HEK293T (cell line): ENCODE measurements at regions not wholly inside any gene's neighbourhood (a gene's known extent, or its start where the extent isn't known, plus 50 kb on each side); places are given as distances from the start of the nearest gene placed in this dataset.
"Not testable (repeated sequence)": the region's sequence is repeated elsewhere in the genome, so short reads cannot be mapped to it uniquely, and the experiment has no call there.

ENCODE experiments used
- CTCF ChIA-PET: fragments of 350-600 bp; formaldehyde crosslinking; extraction: SDS; loops from one replicate; lab custom pipeline; 2021; ENCODE audit warnings: antibody characterized with exemption, inconsistent platforms; lab: Yijun Ruan, JAX
- POLR2A ChIA-PET: fragments of 350-600 bp; formaldehyde crosslinking; extraction: SDS; loops from one replicate; lab custom pipeline; 2020; ENCODE audit warnings: antibody characterized with exemption, inconsistent platforms; lab: Yijun Ruan, JAX
- DNase-seq: peaks from one replicate; pipeline ENCODE4 v3.0.0; 2012; ENCODE audit warnings: mixed read lengths; ENCODE audit errors: extremely low spot score
- ARNT ChIP-seq: fragments of 450-650 bp; IDR thresholded peaks from 2 replicates; pipeline ENCODE4 v1.6.1; 2017; ENCODE audit warnings: mild to moderate bottlenecking
- BHLHE40 ChIP-seq: fragments of 450-650 bp; IDR thresholded peaks from 2 replicates; pipeline ENCODE4 v1.6.1; 2016; ENCODE audit warnings: mild to moderate bottlenecking, moderate library complexity, borderline replicate concordance
- CTBP1 ChIP-seq: fragments of 450-650 bp; IDR thresholded peaks from 2 replicates; pipeline ENCODE4 v1.6.1; 2016; ENCODE audit warnings: borderline replicate concordance
- ELF4 ChIP-seq: fragments of 450-650 bp; IDR thresholded peaks from 2 replicates; pipeline ENCODE4 v1.6.1; 2017; ENCODE audit warnings: antibody characterized with exemption
- FOXA1 ChIP-seq: fragments of 450-650 bp; IDR thresholded peaks from 2 replicates; pipeline ENCODE4 v1.6.1; 2016; ENCODE audit warnings: mild to moderate bottlenecking
- FOXK2 ChIP-seq: fragments of 450-650 bp; IDR thresholded peaks from 2 replicates; pipeline ENCODE4 v1.6.1; 2016; ENCODE audit warnings: mild to moderate bottlenecking
- FOXM1 ChIP-seq: fragments of 450-650 bp; IDR thresholded peaks from 2 replicates; pipeline ENCODE4 v1.6.1; 2017; ENCODE audit warnings: mild to moderate bottlenecking, borderline replicate concordance
- HDGF ChIP-seq: fragments of 450-650 bp; IDR thresholded peaks from 2 replicates; pipeline ENCODE4 v1.6.1; 2017; ENCODE audit warnings: antibody characterized with exemption, borderline replicate concordance
- L3MBTL2 ChIP-seq: fragments of 450-650 bp; conservative IDR thresholded peaks from 2 replicates; pipeline ENCODE4 v1.6.1; 2016; ENCODE audit warnings: mild to moderate bottlenecking
- LEF1 ChIP-seq: fragments of 450-650 bp; IDR thresholded peaks from 2 replicates; pipeline ENCODE4 v1.6.1; 2017; ENCODE audit warnings: mild to moderate bottlenecking, borderline replicate concordance
- NFRKB ChIP-seq: fragments of 450-650 bp; IDR thresholded peaks from 2 replicates; pipeline ENCODE4 v1.6.1; 2016; ENCODE audit warnings: mild to moderate bottlenecking, moderate library complexity
- SP1 ChIP-seq: fragments of 450-650 bp; IDR thresholded peaks from 2 replicates; pipeline ENCODE4 v1.6.1; 2017
- SUZ12 ChIP-seq: fragments of 450-650 bp; IDR thresholded peaks from 2 replicates; pipeline ENCODE4 v1.6.1; 2016; ENCODE audit warnings: mild to moderate bottlenecking
- TARDBP ChIP-seq: fragments of 450-650 bp; IDR thresholded peaks from 2 replicates; pipeline ENCODE4 v1.6.1; 2016
- ZNF384 ChIP-seq: fragments of 450-650 bp; IDR thresholded peaks from 2 replicates; pipeline ENCODE4 v1.6.1; 2016
- TF ChIP-seq, protein P1 (sequence below): fragments of 450-650 bp; IDR thresholded peaks from 2 replicates; pipeline ENCODE4 v1.6.1; 2016

DNA sequence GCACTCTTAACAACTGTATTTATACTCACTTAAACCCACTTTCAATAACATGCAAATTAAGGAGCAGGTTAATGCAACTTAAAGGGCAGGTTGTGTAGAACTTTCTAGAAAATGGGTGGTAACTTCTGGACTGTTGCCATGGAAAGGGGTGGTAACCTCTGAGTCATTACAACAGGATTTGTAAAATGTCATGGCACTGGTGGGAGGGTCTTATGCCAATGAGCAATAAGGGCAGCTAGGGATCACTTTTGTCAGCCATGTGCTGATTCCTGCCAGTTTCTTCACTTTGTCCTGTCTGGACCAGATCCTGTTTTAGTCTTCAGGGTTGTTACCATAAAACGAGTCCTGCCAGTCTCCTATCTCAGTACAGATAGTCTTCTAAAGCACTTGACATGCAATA, 560.5 kb upstream of the PTCHD4 start:
- ChIA-PET CTCF (no interaction called here), POLR2A (no interaction called here)
- no peak for TF ChIP-seq ARNT
- TF ChIP-seq ELF4: no peak
- TF ChIP-seq HDGF: no peak
- DNase-seq: no peak

DNA sequence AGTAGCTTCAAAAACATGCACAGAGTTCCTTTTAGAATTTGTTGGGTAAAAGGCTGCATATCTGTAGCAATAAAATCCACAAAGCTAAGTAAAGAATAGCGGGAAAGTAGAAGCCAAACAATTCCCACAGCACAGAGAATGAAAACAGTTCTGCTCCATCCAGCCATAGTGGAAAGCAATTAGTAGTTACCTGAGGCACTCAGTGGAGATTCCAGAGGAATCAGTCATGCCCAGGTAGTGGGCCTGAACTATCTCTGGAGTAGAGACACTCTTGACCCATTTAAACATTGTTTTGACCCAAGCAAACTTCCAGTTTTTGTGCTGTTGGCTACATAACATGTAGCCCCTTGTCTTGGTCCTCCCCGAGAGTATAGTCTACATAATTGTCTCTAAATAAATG, 559.5 kb upstream of the PTCHD4 start:
- TF ChIP-seq NFRKB (no peak), ARNT (no peak), SUZ12 (no peak), CTBP1 (no peak), FOXM1 (no peak), ZNF384 (no peak), BHLHE40 (no peak), FOXA1 (no peak), HDGF (no peak), LEF1 (no peak), FOXK2 (no peak), SP1 (no peak), L3MBTL2 (no peak), ELF4 (no peak), TARDBP (no peak)
- TF ChIP-seq, protein P1, sequence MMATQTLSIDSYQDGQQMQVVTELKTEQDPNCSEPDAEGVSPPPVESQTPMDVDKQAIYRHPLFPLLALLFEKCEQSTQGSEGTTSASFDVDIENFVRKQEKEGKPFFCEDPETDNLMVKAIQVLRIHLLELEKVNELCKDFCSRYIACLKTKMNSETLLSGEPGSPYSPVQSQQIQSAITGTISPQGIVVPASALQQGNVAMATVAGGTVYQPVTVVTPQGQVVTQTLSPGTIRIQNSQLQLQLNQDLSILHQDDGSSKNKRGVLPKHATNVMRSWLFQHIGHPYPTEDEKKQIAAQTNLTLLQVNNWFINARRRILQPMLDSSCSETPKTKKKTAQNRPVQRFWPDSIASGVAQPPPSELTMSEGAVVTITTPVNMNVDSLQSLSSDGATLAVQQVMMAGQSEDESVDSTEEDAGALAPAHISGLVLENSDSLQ: no peak
- ChIA-PET CTCF (no interaction called here), POLR2A (no interaction called here)
- DNase-seq: no peak

DNA sequence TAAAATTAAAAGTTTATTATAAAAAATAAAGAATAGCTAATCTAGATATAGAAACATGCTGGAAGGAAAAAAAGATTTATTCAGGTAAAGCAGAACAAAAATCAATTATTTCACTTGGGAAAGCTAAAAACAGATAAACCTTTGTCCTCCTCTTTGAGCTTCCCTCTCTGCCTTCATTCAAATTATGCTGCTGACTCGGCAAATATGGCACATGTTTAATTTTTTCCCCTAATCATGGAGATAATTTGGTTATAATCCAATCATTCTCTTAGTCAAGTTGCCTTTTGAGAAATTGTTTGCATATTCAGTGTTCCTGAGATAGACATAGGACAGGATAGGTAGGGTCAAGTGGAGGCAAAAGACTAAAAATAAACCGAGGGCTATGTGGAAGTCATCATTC, 556.8 kb upstream of the PTCHD4 start:
- ChIA-PET POLR2A (no interaction called here), CTCF (no interaction called here)
- no peak for DNase-seq
- TF ChIP-seq SUZ12: no peak

DNA sequence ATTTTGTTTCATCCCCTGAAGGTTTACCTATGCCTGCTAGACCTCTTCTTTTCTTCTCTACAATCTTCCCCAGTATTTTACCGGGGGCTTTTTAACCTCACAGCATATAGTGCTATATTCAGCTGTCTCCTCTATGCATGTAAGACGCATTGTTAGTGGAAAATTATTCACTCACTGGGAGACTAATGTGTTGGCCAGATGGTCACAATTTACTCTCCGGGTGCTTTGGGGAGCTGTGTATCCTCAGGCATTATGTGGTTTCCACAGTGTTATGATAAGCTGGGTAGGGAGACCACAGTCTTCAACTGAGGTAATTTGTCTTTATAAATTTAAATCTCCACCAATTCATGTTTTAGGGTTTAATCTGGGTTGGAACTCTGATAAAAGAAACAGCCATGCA, 553.8 kb upstream of the PTCHD4 start:
- no peak for TF ChIP-seq CTBP1
- TF ChIP-seq NFRKB: no peak
- no peak for TF ChIP-seq TARDBP
- no peak for TF ChIP-seq ARNT
- CTCF ChIA-PET: no interaction called here
- POLR2A ChIA-PET: no interaction called here
- no peak for DNase-seq

DNA sequence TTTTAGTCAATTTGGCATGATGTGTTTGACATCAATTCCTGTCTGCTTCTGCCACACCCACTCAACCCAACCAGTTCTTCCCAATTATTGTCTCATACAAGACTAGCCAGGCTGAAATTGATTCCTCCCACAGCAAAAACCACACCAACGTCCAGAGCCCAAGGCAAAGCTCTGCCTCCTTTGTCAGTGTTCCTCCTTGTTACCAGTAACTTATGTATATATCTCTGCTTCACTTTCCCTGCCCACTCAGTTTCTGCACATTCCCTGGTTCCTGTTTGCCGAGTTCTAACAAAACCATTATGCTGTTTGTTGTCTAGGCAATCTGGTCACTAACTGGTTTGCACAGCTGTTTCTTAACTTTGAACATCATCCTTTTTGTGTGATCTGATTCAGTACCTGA, 547.9 kb upstream of the PTCHD4 start:
- ChIA-PET POLR2A (no interaction called here), CTCF (no interaction called here)
- no peak for DNase-seq
- no peak for TF ChIP-seq ARNT

DNA sequence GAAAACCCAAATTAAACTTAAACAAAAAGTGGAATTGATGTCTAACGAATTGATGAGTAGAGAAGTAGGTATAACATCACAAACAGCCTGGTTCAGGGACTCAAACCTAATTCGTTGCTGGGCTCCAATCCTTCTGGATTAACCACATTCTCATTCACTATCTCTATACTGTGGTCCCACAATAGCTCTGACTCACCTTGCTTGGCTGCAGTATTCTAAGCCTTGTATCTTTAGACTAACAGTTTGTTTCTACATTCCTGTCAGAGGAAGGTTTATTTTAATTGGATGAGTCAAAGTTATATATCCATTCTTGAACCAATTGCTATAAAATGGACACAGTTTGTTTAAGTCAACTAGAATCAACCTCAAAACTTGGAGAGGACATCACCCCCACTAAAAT, 530.5 kb upstream of the PTCHD4 start:
- CTCF ChIA-PET: no interaction called here
- POLR2A ChIA-PET: no interaction called here
- TF ChIP-seq FOXA1 (no peak), CTBP1 (no peak), ELF4 (no peak), LEF1 (no peak), HDGF (no peak), ZNF384 (no peak), FOXK2 (no peak), TARDBP (no peak), FOXM1 (no peak), BHLHE40 (no peak), SUZ12 (no peak)
- TF ChIP-seq, protein P1: no peak
- no peak for DNase-seq

DNA sequence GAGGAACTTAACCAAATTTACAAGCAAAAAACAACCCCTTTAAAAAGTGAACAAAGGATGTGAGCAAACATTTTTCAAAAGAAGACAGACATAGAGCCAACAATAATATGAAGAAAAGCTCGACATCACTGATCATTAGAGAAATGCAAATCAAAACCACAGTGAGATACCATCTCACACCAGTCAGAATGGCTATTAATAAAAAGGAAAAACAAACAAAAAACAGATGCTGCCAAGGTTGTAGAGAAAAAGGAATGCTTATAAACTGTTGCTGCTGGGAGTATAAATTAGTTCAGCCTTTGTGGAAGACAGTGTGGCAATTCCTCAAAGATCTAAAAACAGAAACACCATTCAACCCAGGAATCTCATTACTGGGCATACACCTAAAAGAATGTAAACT, 527.8 kb upstream of the PTCHD4 start:
- POLR2A ChIA-PET, DNase-seq, CTCF ChIA-PET: not testable (repeated sequence)

DNA sequence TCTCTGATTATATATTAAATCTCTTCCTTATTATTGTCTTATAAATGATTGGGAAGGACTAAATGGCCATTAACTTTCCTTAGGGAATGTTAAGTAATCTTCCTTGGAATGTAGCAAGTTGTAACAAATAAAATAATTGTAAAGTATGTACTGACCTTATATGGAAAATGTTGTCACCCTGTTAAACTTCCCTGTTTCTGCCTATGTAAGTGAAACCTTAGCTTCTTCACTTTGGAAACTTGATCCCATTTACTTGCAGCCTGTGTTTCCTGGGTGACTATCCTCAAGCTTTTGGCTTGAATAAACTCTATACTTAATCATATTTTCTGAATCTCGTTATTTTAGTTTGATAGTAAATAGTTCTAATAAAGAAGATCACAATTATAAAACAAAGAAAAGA, 519.5 kb upstream of the PTCHD4 start:
- CTCF ChIA-PET: no interaction called here
- POLR2A ChIA-PET: no interaction called here
- no peak for DNase-seq
- no peak for TF ChIP-seq ZNF384
- TF ChIP-seq SUZ12: no peak
- TF ChIP-seq FOXK2: no peak
- no peak for TF ChIP-seq NFRKB
- no peak for TF ChIP-seq CTBP1
- no peak for TF ChIP-seq BHLHE40
- TF ChIP-seq TARDBP: no peak
- TF ChIP-seq ARNT: no peak
- TF ChIP-seq FOXA1: no peak
- TF ChIP-seq FOXM1: no peak
- TF ChIP-seq ELF4: no peak
- no peak for TF ChIP-seq SP1
- TF ChIP-seq LEF1: no peak
- TF ChIP-seq L3MBTL2: no peak
- TF ChIP-seq HDGF: no peak
- TF ChIP-seq, protein P1: no peak
